ENCODE measurements at regions not wholly inside any gene's neighbourhood (a gene's known extent, or its start where the extent isn't known, plus 50 kb on each side); places are given as distances from the start of the nearest gene placed in this dataset.

- no peak for ATAC-seq (ENCODE audit: low read depth)
- Histone ChIP-seq H3K4me3 (ENCODE audit: control extremely low read depth in 1 of 5, extremely low read depth in 1 of 5, insufficient read depth in 1 of 5, low read depth in 2 of 5, low read length in 4 of 5) (no peak overlapping the region), H3K9me3 (ENCODE audit: control extremely low read depth in 1 of 3, control insufficient read depth in 2 of 3, insufficient read depth in 1 of 3, low read length in 2 of 3) (no peaks in the 10 kb centered on the region), H3K4me1 (ENCODE audit: control insufficient read depth in 2 of 2, insufficient read depth in 2 of 2, low read length in 2 of 2) (no peaks in the 10 kb centered on the region), H3K4me2 (replicated peaks; ENCODE audit: low read depth, low read length, poor library complexity, severe bottlenecking) (no peak overlapping the region), H3K79me2 (ENCODE audit: control insufficient read depth, insufficient read depth, low read length) (no peaks in the 10 kb centered on the region), H3K9ac (ENCODE audit: low read length) (no peak overlapping the region), H4K20me1 (ENCODE audit: control insufficient read depth, insufficient read depth, low read length, poor library complexity, severe bottlenecking) (no peaks in the 10 kb centered on the region), H3K27ac (ENCODE audit: low read length in 2 of 2) (no peak overlapping the region), H3K27me3 (replicated peaks in 1 of 4; ENCODE audit: control extremely low read depth in 1 of 4, control insufficient read depth in 3 of 4, insufficient read depth in 4 of 4, low read length in 3 of 4) (peaks cover 0 to 4% (median 0%) of the 10 kb centered on the region in 4 experiments), H2AFZ (ENCODE audit: insufficient read depth, low read depth, low read length, poor library complexity, severe bottlenecking) (no peak overlapping the region), H3K36me3 (replicated peaks in 1 of 2; ENCODE audit: control extremely low read depth in 1 of 2, control insufficient read depth in 1 of 2, extremely low read depth in 1 of 2, insufficient read depth in 2 of 2, low read length in 1 of 2) (no peaks in the 10 kb centered on the region)
- intact Hi-C loops (cut with micrococcal nuclease): no loop called here
- Mint-ChIP-seq H3K9me3 (ENCODE audit: insufficient read depth) (no peaks in the 10 kb centered on the region), H3K27ac (no peak overlapping the region), H3K4me1 (no peaks in the 10 kb centered on the region), H3K4me3 (no peak overlapping the region), H3K27me3 (peaks cover 15% of the 10 kb centered on the region)
- TF ChIP-seq EZH2 (IDR thresholded peaks at IDR 0.05; ENCODE audit: borderline replicate concordance, insufficient read depth, low read depth, low read length, poor library complexity, severe bottlenecking) (no peak), CTCF (IDR thresholded peaks at IDR 0.05) (no peak)
- no peak for DNase-seq
- POLR2A ChIA-PET: no interaction called here
- CTCF ChIA-PET: no interaction called here
Measured at GRCh38 chr12:107895966-107896365, 121.5 kb downstream of the ASCL4 start.

GRCh38 chr12:107900588-107900987, 126.1 kb downstream of the ASCL4 start:
- no peak overlapping the region for H3K4me3 ChIP-seq (ENCODE audit: control extremely low read depth in 1 of 5, extremely low read depth in 1 of 5, insufficient read depth in 1 of 5, low read depth in 2 of 5, low read length in 4 of 5)
- H3K27ac Mint-ChIP-seq: no peak overlapping the region
- H3K27ac ChIP-seq (ENCODE audit: low read length in 2 of 2): no peak overlapping the region
- H3K27me3 ChIP-seq (replicated peaks in 1 of 4; ENCODE audit: control extremely low read depth in 1 of 4, control insufficient read depth in 3 of 4, insufficient read depth in 4 of 4, low read length in 3 of 4): peaks cover 0 to 18% (median 11%) of the 10 kb centered on the region in 4 experiments
- H3K4me1 Mint-ChIP-seq: peaks cover 13% of the 10 kb centered on the region
- H3K27me3 Mint-ChIP-seq: peaks cover 28% of the 10 kb centered on the region
- H3K36me3 ChIP-seq (replicated peaks in 1 of 2; ENCODE audit: control extremely low read depth in 1 of 2, control insufficient read depth in 1 of 2, extremely low read depth in 1 of 2, insufficient read depth in 2 of 2, low read length in 1 of 2): no peaks in the 10 kb centered on the region
- intact Hi-C loops (cut with micrococcal nuclease): loop anchor here (5.0 kb wide), 1 partner anchor 612 kb away; no protein-coding TSS in a partner anchor
- CTCF ChIA-PET: interaction anchor here (0.9 kb wide), 1 partner anchor 12 kb away, joined by 3 read pairs; no protein-coding TSS in a partner anchor
- H3K4me1 ChIP-seq (ENCODE audit: control insufficient read depth in 2 of 2, insufficient read depth in 2 of 2, low read length in 2 of 2): peaks cover 7 to 13% of the 10 kb centered on the region in 2 donors
- DNase-seq (no peak), ATAC-seq (ENCODE audit: low read depth) (no peak)
- H3K9me3 ChIP-seq (ENCODE audit: control extremely low read depth in 1 of 3, control insufficient read depth in 2 of 3, insufficient read depth in 1 of 3, low read length in 2 of 3): peaks cover 0 to 8% (median 0%) of the 10 kb centered on the region in 3 donors
- no peak for TF ChIP-seq EZH2 (IDR thresholded peaks at IDR 0.05; ENCODE audit: borderline replicate concordance, insufficient read depth, low read depth, low read length, poor library complexity, severe bottlenecking)
- TF ChIP-seq CTCF (IDR thresholded peaks at IDR 0.05): no peak
- no peaks in the 10 kb centered on the region for H3K79me2 ChIP-seq (ENCODE audit: control insufficient read depth, insufficient read depth, low read length)
- H2AFZ ChIP-seq (ENCODE audit: insufficient read depth, low read depth, low read length, poor library complexity, severe bottlenecking): no peak overlapping the region
- no peaks in the 10 kb centered on the region for H4K20me1 ChIP-seq (ENCODE audit: control insufficient read depth, insufficient read depth, low read length, poor library complexity, severe bottlenecking)
- no peak overlapping the region for H3K4me3 Mint-ChIP-seq
- H3K4me2 ChIP-seq (replicated peaks; ENCODE audit: low read depth, low read length, poor library complexity, severe bottlenecking): no peak overlapping the region
- WGBS (ENCODE audit: insufficient coverage): no CpG with 5 or more reads among the region's 2 CpGs
- POLR2A ChIA-PET: no interaction called here
- no peak overlapping the region for H3K9ac ChIP-seq (ENCODE audit: low read length)
- H3K9me3 Mint-ChIP-seq (ENCODE audit: insufficient read depth): no peaks in the 10 kb centered on the region
